ENCODE measurements at regions not wholly inside any gene's neighbourhood (a gene's known extent, or its start where the extent isn't known, plus 50 kb on each side); places are given as distances from the start of the nearest gene placed in this dataset.

- FAIRE-seq: no peak
- no peaks in the 10 kb centered on the region for H3K9me3 ChIP-seq
- no peak overlapping the region for H3K27ac ChIP-seq
- no peaks in the 10 kb centered on the region for H3K27me3 ChIP-seq
- DNase-seq: no peak
- H3K4me1 ChIP-seq: no peaks in the 10 kb centered on the region
- no peak for TF ChIP-seq CTCF (IDR thresholded peaks at IDR 0.05)
- ATAC-seq: no peak
- H3K4me3 ChIP-seq: no peak overlapping the region
- intact Hi-C loops (cut with DNase I): no loop called here
- 24 to 28% methylated on average over 4 of the region's 4 CpGs for WGBS, 2 donors
- H3K36me3 ChIP-seq: no peaks in the 10 kb centered on the region
Measured at GRCh38 chr3:135788146-135788545, 177.4 kb upstream of the PPP2R3A start.

GRCh38 chr3:135788978-135789377, 176.6 kb upstream of the PPP2R3A start:
- no peak for ATAC-seq
- no peak for DNase-seq
- no peak for TF ChIP-seq CTCF (IDR thresholded peaks at IDR 0.05)
- no peaks in the 10 kb centered on the region for H3K9me3 ChIP-seq
- intact Hi-C loops (cut with DNase I): no loop called here
- 86 to 89% methylated on average over 2 of the region's 2 CpGs for WGBS, 2 donors
- no peaks in the 10 kb centered on the region for H3K36me3 ChIP-seq
- H3K27ac ChIP-seq: no peak overlapping the region
- H3K27me3 ChIP-seq: no peaks in the 10 kb centered on the region
- no peaks in the 10 kb centered on the region for H3K4me1 ChIP-seq
- no peak for FAIRE-seq
- no peak overlapping the region for H3K4me3 ChIP-seq

- TF ChIP-seq CTCF (IDR thresholded peaks at IDR 0.05): no peak
- Histone ChIP-seq H3K9me3 (no peaks in the 10 kb centered on the region), H3K4me3 (no peak overlapping the region), H3K36me3 (no peaks in the 10 kb centered on the region), H3K27ac (no peak overlapping the region), H3K4me1 (no peaks in the 10 kb centered on the region), H3K27me3 (no peaks in the 10 kb centered on the region)
- WGBS, 2 donors: 48 to 53% methylated on average over 6 of the region's 6 CpGs
- intact Hi-C loops (cut with DNase I): no loop called here
- DNase-seq (no peak), FAIRE-seq (no peak), ATAC-seq (no peak)
Measured at GRCh38 chr3:135792174-135792573, 173.4 kb upstream of the PPP2R3A start.

GRCh38 chr3:135792858-135793475, 172.6 kb upstream of the PPP2R3A start:
- H3K27ac ChIP-seq: no peak overlapping the region

More at GRCh38 chr3:135792858-135793475, 172.6 kb upstream of the PPP2R3A start:
- WGBS, 2 donors: 49% methylated on average over 2 of the region's 2 CpGs
- H3K9me3 ChIP-seq: no peaks in the 10 kb centered on the region
- H3K4me3 ChIP-seq: no peak overlapping the region
- no peak for TF ChIP-seq CTCF (IDR thresholded peaks at IDR 0.05)
- intact Hi-C loops (cut with DNase I): no loop called here
- no peak for ATAC-seq
- H3K4me1 ChIP-seq: no peaks in the 10 kb centered on the region
- no peaks in the 10 kb centered on the region for H3K36me3 ChIP-seq
- H3K27me3 ChIP-seq: no peaks in the 10 kb centered on the region
- no peak for FAIRE-seq
- DNase-seq: no peak
